Fibroblast of skin of abdomen (primary cell): ENCODE measurements at regions not wholly inside any gene's neighbourhood (a gene's known extent, or its start where the extent isn't known, plus 50 kb on each side); places are given as distances from the start of the nearest gene placed in this dataset.

ENCODE experiments used
- DNase-seq: peaks from one replicate; pipeline ENCODE4 v3.0.0-alpha.2; 2013

DNA sequence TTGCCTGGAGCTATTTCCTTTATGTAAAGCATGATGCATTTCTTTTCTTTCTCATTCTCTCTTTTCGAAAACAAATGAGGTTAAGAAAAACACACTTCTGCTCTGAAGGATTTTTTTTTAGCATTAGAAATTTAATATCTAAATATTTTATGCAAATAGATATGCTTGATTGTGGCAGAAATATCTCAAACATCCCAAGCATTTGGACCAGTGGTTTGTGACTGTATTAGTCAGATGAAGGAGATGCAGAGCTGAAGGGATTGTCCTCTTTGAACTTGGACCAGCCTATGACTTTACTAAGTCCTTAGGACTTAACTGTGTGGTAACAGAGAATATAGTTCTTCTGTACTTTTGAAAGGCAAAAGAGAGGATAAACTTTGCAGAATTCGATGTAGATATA is 335.9 kb upstream of the NT5C1B start:
- DNase-seq, result peak; percentile 89

DNA sequence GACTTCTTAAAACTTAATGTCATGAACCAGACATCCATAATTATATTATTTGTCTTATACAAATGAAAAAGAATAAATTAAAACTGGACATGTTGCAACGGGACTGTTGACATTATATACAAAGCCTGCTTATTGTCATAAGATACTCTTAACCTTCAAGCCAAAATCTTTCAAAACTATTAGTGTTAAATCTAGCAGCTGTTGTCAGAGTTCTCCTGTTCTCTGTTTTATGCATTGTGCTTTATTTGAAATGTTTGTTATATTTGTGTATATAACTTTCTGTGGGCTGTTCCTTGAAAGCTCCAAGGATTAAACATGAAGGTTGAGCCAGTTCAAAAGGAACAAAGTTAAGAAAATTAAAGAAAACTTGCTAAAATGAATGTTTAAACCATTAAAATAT is 335.5 kb upstream of the NT5C1B start:
- DNase-seq, result no peak

DNA sequence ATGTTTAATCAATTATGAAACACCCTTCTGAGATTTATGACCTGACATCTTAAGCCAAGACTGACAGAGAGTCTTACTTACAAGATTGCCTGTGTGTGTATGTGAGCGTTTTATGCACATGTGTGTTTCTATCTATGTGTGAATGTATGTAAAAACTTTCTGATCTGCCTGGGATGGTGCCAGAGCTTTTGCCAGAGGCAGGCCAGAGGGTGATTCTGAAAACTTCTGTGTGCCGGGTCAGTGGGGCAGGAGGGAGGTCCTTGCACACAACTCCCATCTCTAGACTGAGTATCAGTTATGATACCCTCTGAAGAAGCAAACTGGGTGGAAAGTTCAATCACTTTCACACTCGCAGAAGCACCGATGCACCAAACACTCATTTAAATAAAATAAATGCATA is 335.0 kb upstream of the NT5C1B start:
- no peak for DNase-seq

DNA sequence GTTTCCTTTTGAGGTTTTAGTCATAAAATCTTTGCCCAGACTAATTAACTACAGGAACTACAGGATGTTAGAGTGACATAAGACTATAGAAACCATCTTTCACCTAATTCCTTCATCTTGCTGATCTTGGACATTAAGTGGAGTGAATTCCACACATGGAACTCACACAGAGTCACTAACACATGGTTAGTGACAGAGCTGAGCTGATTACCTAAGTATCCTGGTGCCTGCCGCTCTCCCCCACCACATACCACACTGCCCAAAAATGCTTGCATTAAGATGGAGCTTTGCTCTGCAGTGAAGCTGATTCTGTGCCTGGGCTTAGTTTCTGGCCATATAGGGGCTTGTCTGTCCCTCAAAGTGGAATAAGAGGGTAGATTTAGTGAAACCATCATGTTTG is 332.9 kb upstream of the NT5C1B start:
- DNase-seq, result peak; percentile 78

DNA sequence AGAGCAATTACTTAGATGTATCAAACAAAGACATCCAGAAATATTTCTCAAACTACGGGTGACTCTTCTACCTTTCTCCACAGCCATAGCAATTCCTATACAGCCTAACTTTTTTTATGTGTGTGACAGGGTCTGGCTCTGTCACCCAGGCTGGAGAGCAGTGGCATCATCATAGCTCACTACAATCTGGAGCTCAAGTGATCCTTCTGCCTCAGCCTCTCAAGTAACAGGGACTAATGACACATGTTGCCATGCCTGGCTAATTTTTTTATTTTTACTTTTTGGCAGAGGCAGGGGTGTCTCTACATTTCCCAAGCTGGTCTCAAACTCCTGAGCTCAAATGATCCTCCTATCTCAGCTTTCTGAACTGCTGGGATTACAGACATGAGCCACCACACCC is 328.9 kb upstream of the NT5C1B start:
- DNase-seq, result no peak

DNA sequence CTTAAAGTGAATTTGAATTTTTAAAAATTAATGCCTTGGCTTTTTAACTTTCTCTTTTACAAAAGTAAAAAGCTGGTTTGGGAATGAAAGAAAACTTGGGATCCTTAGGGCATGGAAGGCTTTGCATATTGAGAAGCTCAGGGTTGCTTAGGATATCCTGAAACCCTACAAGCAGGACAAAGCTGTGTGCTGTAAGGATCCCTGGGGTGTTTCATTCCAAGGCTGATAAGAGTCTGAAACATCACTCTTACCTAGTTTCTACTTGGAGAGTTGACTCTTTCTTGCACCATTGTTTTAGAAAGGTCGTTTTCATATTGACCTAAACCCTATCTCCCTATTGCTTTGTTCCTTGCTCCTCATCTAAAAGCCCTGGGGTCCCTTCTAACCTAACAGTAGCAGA is 325.9 kb upstream of the NT5C1B start:
- no peak for DNase-seq

DNA sequence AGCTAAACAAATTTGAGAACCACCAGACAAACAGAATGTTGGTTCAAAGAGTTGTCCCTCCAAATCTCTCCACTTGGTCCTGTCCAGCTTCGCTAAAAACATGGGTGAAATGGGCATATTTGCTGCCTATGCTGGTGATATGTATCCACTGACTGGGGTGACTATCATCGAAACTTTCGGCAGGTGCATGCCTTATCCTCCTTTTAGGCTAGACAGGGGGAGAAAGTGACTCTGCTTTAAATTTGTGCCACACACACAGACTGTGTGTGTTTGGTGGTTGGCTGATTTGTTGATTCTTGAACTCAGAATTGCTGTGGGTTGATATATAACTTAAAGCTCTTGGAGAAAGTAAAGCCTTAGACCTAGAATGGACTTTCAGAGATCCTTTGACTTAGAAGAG is 324.1 kb upstream of the NT5C1B start:
- DNase-seq, result no peak

DNA sequence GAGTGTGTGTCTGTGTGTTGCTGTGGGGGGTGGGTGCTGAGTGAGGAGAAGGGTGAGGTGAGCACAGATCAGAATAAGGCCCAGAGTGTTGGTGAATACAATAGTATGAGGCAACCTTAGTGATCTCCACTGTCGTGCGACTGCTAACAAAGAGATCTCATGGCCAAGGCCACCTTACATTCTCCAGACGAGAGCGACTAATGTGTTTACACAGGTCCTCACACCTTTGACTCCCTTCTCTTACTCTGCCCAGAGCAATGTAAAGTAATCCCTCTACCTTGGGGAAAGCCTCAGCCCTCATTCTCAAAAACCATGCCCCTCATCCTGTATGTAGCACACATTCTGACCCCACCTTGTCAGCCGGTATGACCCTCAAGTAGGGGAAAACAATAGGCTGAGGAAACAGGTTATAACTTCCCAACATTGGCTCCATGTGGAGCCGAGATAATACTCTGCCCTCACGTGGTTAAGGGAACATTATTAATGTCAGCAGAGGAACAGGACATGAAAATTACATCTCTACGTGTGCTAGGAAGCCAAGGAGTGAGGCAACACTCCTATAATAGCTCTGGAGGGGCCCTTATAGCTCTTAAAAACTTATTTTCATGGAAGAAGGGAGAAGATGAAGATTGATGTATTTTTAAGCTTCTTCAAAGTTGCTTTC is 323.0 kb upstream of the NT5C1B start:
- DNase-seq, result no peak

DNA sequence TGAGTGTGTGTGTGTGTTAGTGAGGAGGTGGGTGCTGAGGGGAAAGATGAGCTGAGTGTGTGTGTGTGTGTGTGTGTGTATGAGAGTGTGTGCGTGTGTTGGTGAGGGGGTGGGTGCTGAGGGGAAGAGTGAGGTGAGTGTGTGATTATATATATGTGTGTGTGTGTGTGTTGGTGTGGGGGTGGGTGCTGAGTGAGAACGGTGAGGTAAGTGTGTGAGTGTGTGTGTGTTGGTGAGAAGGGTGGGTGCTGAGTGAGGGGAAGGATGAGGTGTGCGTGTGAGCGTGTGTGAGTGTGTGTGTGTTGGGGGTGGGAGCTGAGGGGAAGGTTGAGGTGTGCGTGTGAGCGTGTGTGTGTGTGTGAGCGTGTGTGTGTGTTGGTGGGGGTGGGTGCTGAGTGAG is 322.0 kb upstream of the NT5C1B start:
- DNase-seq, result no peak

DNA sequence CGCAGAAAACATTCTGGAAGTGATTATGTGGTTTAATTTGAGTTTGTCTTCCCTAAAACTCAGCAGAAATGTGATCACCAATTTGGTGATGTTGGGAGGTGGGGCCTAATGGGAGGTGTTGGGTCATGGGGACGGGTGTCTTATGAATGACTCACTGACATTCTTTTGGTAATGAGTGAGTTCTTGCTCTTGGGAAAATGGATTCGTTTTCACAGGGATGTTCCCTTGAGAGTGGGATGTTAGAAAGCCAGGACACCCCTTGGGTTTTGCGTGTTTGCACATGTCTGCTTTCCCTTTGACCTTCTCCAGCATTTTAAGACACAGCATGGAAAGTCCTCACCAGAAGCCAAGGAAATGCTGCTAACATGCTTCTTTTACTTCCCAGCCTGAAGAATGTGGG is 321.5 kb upstream of the NT5C1B start:
- DNase-seq, result peak; percentile 94

DNA sequence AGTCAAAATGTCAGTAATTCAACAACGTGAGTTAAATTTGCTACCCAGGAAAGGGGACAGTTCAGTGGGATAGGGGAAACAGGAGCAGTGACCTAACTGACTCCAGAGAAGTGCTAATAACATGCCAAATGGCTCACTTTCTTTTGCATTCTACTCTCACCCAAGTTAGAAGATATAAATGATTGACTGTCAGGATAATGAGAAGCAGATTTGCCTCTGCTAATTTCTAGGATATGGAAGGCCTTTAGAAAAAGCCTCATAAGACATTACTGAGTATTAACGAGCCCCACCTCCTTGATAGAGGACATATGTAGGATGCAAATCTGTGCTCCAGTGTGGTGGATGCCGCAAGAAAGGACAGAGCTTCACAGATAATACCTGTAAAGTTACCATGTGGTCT is 318.6 kb upstream of the NT5C1B start:
- DNase-seq, result peak; percentile 51

DNA sequence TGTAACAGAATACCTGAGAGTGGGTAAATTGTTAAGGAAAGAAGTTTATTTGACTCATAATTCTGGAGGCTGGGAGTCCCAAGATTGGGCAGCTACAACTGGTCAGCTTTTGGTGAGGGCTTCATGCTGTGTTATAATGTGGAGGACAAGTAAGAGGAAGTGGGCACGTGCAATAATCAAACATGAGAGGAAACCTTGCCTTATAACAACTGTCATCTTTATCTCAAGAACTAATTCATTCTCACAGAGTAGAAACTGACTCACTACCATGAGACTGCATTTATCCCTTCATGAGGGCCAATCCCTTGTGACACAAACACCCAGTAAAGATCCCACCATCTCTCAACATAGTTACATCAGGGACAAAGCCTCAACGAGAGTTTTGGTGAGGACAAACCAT is 318.1 kb upstream of the NT5C1B start:
- DNase-seq, result no peak

DNA sequence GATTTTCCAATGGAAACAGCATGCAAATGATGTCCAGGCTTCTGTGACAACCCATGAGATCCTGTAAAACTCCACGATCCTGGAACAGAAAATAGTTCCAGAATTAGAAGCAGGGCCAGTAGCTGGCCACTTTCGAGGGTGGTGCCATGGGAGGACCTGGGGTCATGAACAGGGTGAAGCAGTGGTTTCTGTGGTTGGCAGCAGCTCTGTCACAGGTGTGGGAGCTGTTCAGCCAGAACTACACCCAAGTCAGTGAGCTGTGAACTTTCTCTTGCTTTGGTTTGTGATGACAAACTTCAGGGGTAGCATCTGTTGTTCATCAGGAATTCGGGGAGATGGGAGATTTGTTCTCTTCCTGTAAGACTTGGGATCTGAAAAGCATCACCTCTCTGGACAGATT is 314.4 kb upstream of the NT5C1B start:
- no peak for DNase-seq

DNA sequence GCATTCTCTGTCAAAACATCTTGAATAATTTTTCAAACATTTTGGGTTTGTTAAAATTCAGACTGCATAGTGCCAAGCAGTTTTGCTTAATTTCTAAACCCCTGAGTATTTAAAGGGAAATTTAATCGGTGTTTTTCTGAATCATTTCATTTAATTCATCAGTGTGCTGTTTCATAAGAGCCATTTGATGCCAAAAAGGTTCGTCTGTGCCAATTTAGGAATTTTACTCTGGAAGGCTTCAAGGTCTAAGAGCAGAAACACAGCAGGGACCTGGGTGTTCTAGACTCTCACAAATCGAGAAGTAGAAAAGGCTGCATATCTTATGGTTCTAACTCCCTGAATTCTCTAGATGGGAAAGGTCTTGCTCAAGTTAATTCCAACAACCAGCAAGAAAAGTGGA is 311.9 kb upstream of the NT5C1B start:
- DNase-seq, result no peak

DNA sequence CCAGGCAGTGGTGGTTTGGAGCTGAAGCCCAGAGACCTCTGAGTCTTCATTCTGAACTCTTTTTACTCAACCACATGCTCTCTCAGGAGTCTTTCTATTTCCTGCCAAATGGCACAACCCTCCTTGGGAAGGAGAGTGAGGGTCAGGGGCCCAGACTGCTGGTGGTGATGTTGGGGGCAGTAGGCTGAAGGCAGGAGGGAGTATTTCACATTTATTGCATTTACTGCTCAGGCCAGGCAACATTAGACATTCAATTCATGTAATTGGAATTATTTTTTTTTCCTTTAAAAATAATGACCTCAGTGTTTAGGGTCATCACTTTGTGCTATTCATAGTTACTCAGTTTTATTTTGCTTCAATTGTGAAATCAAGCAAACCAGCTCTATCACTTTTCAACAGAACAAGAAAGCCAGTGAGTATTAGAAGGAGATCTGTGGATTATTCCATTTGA is 311.3 kb upstream of the NT5C1B start:
- no peak for DNase-seq

DNA sequence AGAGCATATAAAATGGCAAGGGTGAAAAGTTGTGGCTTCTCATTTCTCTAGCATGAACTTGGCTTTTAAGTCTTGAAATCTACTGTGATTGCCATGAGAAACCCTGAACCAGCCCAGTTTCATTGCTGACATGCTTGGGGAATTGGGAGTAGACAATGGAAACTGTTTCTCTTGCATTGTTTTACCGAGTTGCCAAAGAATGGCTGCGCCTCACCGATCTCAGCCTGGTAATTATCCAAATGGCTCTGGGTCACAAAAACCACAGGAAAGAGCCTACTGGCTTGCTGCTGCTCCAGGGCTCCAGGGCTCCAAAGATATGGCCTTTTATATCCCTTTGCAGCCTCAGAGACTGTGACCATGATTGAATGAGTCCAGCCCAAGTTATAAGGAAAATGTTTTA is 310.4 kb upstream of the NT5C1B start:
- no peak for DNase-seq

DNA sequence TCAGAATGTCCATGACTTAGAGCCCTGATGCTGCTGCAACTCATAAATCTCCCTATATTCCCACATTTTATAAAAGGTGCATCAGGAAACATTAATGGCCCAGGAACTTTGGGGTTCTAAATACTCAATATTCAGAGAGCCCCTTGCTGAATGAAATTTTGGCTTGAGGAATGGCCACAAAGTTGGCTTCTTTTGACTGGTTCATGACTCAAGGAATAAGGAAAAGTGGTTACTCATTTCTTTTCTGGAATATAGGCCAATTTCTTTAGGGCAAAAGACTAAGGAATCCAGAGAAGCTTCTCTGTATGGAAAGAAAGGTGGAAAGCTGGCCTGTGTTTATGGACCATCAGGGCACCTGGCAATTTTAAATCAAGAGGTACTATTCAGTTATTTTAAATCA is 308.9 kb upstream of the NT5C1B start:
- DNase-seq, result no peak

DNA sequence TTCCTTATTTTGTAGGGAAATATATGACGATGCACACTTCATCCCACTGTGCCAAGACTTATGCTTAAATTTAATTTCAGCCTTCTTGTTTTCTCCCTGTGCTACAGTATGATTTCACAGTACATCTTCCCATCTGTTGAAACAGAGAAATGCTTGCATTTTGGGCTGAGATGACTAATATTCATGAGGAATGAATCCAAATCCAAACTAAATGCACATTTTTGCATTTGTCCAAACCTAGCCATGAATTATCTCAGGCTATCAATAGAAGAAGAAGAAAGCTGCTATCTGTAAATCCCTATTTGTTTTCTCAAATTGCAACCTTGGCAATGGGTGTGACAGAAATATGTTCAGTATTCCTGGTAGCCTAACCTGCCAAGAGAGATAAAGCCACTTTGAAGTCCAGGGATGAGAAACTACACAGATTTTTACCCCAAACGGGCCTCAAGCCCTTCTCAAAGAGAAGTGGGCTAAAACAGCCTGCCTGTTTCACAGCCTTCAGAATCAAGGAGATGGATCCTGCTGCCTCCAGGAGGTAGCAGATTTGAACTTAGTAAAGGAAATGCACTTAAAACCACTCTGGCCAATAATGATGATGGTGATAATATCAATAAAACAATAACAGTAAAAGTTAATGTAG is 306.9 kb upstream of the NT5C1B start:
- peak; percentile 73 for DNase-seq

DNA sequence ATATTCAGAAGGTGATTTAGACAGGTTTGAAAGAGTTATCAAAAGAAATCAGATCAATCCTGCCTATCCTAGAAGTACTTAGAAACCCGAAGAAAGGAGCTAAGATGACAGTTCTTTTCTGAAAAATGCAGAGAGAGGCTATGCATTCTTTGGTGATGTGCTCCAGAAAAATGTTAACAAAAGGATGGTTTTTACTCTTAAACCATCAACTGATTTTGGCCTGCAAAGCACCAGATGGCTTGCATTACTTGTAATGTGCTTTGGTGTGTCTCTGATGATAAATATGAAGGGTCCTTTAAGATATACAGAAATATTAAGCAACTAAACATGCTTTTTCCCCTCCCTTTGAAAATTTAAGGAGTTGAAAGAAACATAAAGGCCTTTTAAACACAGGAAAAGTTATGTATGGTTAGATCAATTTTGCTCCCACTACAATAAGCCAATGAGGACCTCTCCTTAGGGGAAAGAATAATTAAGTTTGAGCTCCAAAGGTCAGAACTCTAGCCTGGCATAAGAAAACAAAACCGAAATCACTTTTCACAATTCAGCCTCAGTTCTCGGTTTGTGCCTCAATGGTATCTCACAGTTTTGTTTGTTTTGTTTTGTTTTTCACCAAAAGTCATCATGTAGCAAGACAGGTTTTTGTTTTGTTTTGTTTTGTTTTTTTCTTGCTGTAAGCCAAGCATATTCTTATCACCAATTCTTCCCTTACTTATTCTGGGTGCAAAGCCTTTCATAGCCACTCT is 302.4 kb upstream of the NT5C1B start:
- DNase-seq, result peak; percentile 75

DNA sequence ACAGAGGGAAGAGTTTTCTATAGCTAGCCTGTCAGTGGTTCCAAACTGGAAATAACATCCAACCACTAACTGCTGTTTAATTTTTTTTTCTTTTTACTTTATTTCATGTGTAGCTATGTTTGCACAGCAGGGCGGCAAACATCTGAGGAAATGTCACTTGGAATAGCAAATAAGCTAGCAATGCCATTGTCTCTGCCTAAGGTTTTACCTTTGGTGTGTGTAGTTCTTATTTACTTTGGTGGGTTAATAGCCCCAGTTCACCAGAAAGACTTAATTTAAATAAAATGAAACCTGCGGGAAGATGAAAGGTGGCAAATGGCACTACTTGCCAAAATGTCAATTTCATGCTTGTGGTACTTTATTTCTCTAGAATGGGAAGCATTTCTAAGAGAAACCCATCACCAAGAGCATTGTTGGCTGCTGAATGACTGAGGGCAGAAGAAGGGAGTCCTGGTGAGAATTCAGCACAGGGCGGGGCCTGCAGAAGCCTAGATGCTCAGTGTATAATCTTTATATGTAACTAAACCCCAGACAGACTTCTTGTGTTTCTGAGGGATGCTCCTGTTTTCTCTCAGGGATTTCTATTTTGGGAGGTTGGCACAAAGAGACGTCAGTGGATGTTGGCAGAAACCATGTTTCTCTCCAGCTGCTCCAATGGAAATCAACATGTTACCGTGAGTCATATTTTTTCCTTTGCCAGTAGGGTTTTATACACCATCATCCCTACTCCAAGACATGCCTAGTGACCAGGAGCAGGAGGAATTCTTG is 300.4 kb upstream of the NT5C1B start:
- no peak for DNase-seq

DNA sequence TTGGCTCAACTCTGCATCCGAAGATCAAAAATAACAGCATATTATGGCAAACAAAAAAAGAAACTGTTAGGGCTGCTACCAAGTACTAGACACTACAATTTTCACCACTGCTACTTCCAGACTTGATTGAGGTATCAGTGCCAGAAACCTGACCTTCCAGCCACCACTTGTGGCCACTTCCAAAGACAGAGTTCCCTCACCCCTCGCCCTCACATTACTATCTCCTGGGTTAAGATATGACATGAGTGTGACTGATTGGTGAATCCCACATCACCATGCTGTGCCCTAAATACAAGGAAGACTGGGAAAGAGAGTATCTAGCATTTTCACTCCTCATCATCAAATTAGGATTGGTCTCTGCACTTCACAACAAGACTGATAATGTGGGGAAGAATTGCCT is 296.1 kb upstream of the NT5C1B start:
- DNase-seq, result no peak

DNA sequence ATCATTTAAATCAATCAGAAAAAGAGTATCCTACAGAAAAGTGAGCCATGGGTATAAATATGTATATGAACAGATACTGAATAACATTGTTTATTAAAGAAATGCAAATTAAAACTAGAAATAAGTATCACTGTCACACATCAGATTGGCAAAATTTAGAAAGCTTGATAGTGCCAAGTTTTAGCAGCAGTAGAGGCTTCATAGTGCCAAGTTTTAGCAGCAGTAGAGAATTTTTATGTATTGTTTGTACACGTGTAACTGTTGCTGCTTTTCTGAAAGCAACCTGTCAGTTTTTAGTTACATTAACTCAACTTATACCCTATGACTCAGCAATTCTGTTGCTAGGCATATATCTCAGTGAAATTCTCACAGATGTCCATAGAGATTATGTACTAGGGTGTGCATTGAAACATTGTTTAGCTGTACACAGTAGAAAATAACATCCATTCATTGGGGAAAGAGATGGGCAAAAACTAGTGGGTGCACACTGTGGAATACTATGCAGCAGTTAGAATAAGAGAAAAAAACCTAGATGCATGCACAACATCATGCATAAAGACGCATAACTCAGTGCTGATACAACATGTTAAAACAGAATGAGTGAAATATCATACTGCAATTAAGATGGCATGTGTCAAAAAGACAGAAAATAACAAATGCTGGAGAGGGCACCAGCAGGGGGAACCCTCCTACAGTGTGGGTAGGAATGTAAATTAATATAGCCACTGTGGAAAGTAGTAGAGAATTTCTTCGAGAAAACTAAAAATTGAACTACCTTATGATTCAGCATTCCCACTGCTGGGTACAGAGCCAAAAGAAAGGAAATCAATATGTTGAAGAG is 294.5 kb upstream of the NT5C1B start:
- DNase-seq, result peak; percentile 21
